Midbrain (tissue), 1 donor: ENCODE measurements at regions not wholly inside any gene's neighbourhood (a gene's known extent, or its start where the extent isn't known, plus 50 kb on each side); places are given as distances from the start of the nearest gene placed in this dataset.
"Not testable (repeated sequence)": the region's sequence is repeated elsewhere in the genome, so short reads cannot be mapped to it uniquely, and the experiment has no call there.

Source experiments
- DNase-seq: peaks from one replicate; lab custom pipeline; 2025; lab: John Stamatoyannopoulos, UW

GRCh38 chr20:4358552-4358951, 109.5 kb upstream of the ADRA1D start:
- no peak for DNase-seq

GRCh38 chr20:4352348-4352747, 103.3 kb upstream of the ADRA1D start:
- no peak for DNase-seq

- DNase-seq: no peak
These were observed 101.0 kb upstream of the ADRA1D start for GRCh38 chr20:4350096-4350495.

GRCh38 chr20:4344670-4345069, 95.6 kb upstream of the ADRA1D start:
- no peak for DNase-seq

GRCh38 chr20:4342609-4343008, 93.5 kb upstream of the ADRA1D start:
- DNase-seq: no peak

GRCh38 chr20:4341804-4342485, 92.9 kb upstream of the ADRA1D start:
- no peak for DNase-seq

GRCh38 chr20:4335722-4336121, 86.6 kb upstream of the ADRA1D start:
- DNase-seq: no peak

- DNase-seq: no peak
These were observed 83.2 kb upstream of the ADRA1D start for GRCh38 chr20:4332121-4332860.

- DNase-seq: no peak
These were observed 80.9 kb upstream of the ADRA1D start for GRCh38 chr20:4330011-4330410.

- DNase-seq: no peak
These were observed 80.1 kb upstream of the ADRA1D start for GRCh38 chr20:4329232-4329631.

- DNase-seq: no peak
These were observed 79.5 kb upstream of the ADRA1D start for GRCh38 chr20:4328541-4328940.

- no peak for DNase-seq
These were observed 78.9 kb upstream of the ADRA1D start for GRCh38 chr20:4327956-4328355.

GRCh38 chr20:4326195-4327065, 77.3 kb upstream of the ADRA1D start:
- DNase-seq: no peak

GRCh38 chr20:4325548-4326187, 76.6 kb upstream of the ADRA1D start:
- DNase-seq: no peak

- no peak for DNase-seq
These were observed 75.6 kb upstream of the ADRA1D start for GRCh38 chr20:4324611-4325243.

GRCh38 chr20:4322499-4322898, 73.4 kb upstream of the ADRA1D start:
- DNase-seq: no peak

GRCh38 chr20:4320291-4320690, 71.2 kb upstream of the ADRA1D start:
- no peak for DNase-seq

GRCh38 chr20:4318891-4319290, 69.8 kb upstream of the ADRA1D start:
- DNase-seq: no peak

- not testable (repeated sequence) for DNase-seq
These were observed 61.5 kb upstream of the ADRA1D start for GRCh38 chr20:4310616-4311015.

GRCh38 chr20:4306206-4306605, 57.1 kb upstream of the ADRA1D start:
- DNase-seq: peak; percentile 12

GRCh38 chr20:4305091-4305490, 56.0 kb upstream of the ADRA1D start:
- no peak for DNase-seq

GRCh38 chr20:4304601-4305000, 55.5 kb upstream of the ADRA1D start:
- DNase-seq: peak; percentile 4
